GM21447 (cell line): ENCODE measurements at regions not wholly inside any gene's neighbourhood (a gene's known extent, or its start where the extent isn't known, plus 50 kb on each side); places are given as distances from the start of the nearest gene placed in this dataset.
A peak's percentile ranks its signal among the peaks of the same experiment; 100 is the strongest.

ENCODE experiments used
- ATAC-seq: cut with Tn5 transposase; IDR thresholded peaks from one replicate; pipeline ENCODE4 v1.9.1; 2021; ENCODE audit not compliant: unreplicated experiment

- ATAC-seq: no peak
These were observed 155.4 kb downstream of the TMX1 start for GRCh38 chr14:51395361-51395849.

DNA sequence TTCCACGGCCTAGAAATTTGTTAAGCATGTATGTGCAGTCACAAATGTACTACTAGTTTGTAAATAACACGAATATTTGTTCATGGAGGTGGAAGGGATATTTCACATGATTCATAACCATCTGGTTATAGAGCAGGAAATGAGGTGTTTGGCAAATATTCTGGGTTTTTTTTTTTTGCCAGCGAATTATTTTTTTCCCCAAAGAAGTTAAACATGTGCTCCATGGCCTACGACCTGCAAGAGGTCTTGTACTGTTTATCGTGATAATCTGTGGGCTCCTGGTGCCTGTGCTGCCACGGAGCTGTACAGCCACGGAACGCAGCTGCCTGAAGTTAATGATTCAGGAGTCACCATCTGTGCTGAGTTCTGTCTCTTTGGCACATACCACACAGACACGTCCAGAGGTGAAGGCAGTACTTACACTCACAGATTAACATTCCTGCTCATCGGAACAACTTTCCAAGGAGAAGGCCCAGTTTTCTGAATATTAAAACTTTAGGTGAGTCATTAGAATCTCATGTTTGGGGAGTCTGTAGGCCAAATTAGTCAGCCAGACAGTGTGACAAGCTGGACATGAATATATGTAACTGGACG lies 156.3 kb downstream of the TMX1 start:
- ATAC-seq: no peak

DNA sequence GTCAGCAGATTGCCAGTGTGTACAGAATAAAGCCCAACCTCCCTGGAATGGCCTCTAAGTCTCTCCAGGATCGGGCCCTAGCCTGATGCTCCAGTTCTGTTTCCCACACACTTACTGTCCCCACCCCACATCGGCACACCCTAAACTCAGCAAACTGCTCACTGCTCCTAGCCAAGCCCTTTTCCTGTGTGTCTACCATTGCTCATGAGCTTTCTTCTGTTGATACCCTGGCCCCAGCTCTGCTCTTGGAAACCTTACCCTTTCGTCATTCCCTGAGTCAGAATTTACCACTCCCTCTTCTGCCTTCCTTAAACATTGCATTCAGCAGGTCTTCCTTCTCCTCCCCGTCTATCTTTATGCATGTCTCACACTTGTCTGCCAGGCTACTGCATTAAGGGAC lies 158.9 kb downstream of the TMX1 start:
- ATAC-seq: no peak

DNA sequence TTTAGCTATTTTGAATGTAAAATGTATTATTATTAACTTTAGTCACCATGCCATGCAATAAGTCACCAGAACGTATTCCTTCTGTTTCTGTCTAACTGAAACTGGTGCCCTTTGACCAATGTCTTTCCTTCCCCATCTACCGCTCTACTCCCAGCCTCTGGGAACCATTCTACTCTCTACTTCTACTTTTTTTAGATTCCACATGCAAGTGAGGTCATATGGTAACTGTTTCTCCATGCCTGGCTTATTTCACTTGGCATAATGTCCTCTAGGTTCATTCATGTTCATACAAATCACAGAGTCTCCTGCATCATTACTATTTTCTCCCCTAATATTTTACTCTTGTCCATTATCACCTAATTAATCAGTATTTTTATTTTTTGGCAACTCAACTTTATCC lies 160.1 kb downstream of the TMX1 start:
- ATAC-seq: no peak

GRCh38 chr14:51401272-51401671 lies 161.2 kb downstream of the TMX1 start:
- no peak for ATAC-seq

GRCh38 chr14:51401756-51402155 lies 161.7 kb downstream of the TMX1 start:
- ATAC-seq: no peak

- ATAC-seq: no peak
These were observed 170.8 kb downstream of the TMX1 start for GRCh38 chr14:51410897-51411296.

- ATAC-seq: no peak
These were observed 179.6 kb downstream of the TMX1 start for GRCh38 chr14:51419685-51420084.

DNA sequence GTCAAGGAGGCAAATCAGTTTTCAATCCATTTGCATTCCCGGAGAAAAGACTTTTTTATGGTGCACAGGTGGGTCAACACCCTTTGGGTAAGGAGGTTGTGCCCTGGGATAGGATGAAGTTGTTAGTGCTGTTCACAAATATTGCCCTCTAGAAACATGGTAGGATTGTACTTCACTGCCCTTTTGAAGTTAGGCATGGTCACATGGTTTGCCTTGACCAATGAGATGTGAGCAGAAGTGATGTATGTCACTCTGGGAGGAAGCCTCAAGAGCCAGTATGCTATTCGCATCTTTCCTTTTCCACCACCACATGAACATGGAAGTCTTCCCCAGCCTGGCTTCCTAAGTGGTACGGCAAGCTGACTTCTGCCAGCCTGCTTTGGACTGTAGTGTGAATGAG lies 182.7 kb downstream of the TMX1 start:
- no peak for ATAC-seq

- ATAC-seq: no peak
These were observed 184.0 kb downstream of the TMX1 start for GRCh38 chr14:51424041-51424440.

- no peak for ATAC-seq
These were observed 184.7 kb downstream of the TMX1 start for GRCh38 chr14:51424561-51425251.

DNA sequence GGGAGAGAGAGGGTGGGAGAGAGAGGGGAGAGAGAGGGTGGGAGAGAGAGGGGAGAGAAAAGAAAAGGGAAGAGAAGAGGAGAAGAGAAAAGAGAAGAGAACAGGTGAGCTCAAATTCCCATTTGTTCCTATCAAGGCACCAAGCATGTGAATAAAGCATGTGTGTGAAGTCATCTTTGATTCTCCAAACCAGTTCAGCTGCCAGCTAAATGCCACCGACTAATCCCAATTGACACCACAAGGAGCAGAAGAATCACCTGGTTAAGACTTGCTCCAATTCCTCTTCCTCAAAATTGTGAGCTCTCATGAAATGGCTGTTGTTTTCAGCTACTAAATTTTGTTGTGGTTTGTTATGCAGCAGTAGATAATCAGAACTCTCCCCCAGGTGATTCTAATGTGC lies 188.9 kb downstream of the TMX1 start:
- no peak for ATAC-seq

DNA sequence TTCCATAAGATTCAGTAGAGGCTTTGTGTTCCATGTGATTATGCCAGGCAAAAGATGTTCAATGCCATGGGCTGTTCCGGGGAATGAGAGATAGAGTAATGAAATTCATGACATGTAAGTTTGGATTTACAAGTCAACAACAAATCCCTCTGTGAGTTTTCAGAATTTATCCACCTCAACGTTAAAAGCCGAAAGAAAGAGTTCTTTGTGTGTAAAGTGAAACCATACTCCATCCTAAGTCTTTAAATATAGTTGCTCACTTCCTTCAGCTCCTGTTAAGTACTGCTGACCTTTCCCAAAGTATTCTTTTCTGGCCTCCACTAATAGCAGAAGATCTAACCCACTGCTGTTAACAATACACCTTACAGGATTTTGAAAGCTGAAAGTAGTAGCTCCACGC lies 190.0 kb downstream of the TMX1 start:
- ATAC-seq: no peak

DNA sequence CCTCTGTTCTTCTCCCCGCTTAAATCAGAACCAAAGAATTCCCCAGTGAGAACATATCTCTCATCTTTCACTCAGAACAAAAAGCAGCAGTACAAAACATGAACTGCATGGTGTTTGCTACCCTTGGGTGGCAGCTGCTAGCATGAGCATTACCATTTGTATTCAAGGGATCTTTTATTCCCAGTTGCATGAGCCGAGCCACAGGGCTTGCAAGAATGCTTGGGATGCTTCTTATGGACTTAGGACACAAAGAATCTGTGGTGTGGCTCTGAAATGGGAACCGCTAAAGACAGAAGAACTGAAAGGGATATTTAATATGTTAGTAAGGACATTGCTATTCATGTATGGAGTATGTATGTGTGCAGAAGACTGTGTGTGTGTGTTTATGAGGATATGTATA lies 190.6 kb downstream of the TMX1 start:
- peak; percentile 5 for ATAC-seq

- peak; percentile 54 for ATAC-seq
These were observed 191.1 kb downstream of the TMX1 start for GRCh38 chr14:51431033-51431709.

DNA sequence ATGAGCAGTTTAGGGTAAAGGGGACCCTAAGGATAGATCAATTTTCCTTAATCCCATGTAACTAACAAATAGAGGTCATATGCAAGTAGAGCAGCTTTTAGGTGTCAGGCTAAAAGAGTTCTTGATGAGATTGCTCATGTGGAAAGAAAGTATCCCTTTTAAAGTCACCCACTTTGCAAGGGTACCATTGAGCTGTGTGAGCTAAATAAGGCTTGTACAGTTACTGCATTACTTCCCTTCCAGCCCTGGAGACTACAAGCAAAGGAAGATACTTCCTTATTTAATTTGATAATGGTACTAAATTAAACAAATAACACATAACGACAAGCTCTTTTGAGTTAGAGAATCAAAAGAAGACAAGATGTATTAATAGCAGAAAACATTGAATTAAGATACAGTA lies 191.7 kb downstream of the TMX1 start:
- no peak for ATAC-seq

DNA sequence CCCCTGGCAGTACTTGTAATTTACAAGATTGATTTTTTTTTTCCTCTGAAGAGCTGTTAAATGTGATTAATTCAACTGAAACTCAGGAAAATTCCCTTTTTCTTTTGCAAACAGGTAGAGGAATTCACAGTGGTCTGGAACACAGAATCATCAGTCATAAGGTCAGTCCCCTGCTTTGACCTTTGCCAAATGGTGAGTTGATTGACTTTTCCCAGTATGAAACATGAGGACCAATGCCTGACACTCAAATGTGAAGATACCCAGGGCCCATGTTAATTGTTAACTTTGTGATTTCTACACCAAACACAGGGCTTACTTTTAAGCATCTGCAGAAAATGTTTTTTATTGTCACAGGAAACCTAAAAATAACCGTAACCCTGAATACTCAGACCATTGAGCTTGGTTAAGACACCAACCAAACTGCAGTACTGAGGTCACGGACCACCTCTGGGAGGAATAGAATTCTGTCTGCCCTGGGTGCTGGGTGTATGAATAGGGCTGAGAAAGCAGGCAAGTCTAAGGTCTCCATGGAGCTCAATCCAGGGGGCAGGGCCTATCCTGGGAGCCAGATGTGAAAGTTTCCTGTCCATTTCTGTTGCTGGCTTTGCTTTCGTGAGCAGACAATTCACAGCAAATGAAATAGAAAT lies 192.4 kb downstream of the TMX1 start:
- ATAC-seq: peak; percentile 49

DNA sequence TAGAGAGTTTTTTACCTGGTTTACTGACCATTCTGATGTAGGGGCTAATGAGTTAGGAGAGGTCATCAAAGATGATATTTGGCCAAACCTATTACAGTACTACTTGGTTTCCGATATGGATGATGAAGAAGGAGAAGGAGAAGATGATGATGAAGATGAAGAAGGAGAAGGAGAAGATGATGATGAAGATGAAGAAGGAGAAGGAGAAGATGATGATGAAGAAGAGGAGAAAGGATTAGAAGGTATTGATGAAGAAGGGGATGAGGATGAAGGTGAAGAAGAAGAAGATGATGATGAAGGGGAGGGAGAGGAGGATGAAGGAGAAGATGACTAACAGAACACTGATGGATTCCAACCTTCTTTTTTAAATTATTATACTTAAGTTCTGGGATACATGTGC lies 196.6 kb downstream of the TMX1 start:
- ATAC-seq: no peak

- no peak for ATAC-seq
These were observed 199.8 kb downstream of the TMX1 start for GRCh38 chr14:51439896-51440295.

DNA sequence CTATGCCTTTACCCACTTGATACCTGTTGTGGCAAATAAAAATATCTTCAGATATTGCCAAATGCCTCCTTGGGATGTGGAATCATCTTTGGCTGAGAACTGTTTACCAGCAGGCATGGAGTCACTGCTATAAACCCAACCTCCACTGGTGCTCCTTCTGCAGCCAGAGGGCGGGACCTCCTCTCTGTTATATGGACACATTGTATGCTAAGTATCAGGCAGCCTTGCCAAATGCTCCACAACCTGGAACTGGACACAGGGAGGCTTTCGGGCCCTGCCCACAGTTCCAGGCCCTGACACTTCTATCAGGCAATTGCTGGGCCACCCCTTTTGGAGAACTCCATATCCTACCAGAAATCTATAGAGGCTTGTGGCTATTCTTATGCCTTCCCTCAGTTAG lies 201.0 kb downstream of the TMX1 start:
- ATAC-seq: no peak

DNA sequence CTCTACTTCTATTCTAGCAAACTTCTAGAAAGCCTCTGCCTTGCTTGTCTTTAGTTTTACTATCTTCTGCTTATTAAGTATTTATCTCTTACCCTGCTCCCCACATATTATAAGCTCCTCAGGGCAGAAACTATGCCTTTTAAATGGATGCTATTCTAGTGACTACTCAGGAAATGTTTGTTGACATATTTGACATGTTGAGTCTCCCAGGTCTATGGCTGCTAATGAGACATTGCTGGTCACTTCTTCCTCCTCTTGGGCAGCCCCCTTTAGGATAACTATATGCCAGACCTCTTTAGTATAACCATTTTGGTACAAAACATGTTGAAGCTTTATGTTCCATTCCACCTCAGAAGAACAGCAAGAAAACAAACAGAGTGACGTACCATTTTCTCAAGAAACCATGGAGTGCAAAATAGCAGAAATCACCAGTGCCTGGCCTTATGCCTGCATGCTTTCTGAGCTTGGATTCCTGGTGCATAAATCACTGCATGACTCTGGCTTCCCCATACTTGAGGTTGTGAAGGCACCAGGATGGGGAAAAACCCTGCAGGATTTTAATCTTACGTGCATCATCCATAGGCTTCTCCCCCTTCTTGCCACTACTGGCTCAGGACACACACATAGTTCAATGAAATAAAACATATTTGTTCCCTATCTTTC lies 202.6 kb downstream of the TMX1 start:
- no peak for ATAC-seq
